Activated CD4-positive, alpha-beta memory T cell treated with anti-CD3 and anti-CD28 coated beads for 36 hours (primary cell): ENCODE measurements at regions not wholly inside any gene's neighbourhood (a gene's known extent, or its start where the extent isn't known, plus 50 kb on each side); places are given as distances from the start of the nearest gene placed in this dataset.

Experiments used
- CTCF ChIA-PET: fragments of 350-600 bp; sonication (Branson Sonifier 250); formaldehyde crosslinking; loops from one replicate; lab custom pipeline; 2021; ENCODE audit warnings: antibody characterized with exemption, inconsistent platforms; lab: Charles Lee
- POLR2A ChIA-PET: fragments of 350-600 bp; sonication (Branson Sonifier 250); formaldehyde crosslinking; loops from one replicate; lab custom pipeline; 2021; ENCODE audit warnings: antibody characterized with exemption; lab: Charles Lee
- DNase-seq: peaks from one replicate; pipeline ENCODE4 v3.0.0-alpha.2; 2020
- H3K27ac Mint-ChIP-seq: one replicate; pipeline ENCODE4 v1.8.0; 2021; ENCODE audit warnings: mixed read lengths
- H3K27me3 Mint-ChIP-seq: one replicate; pipeline ENCODE4 v1.8.0; 2021; ENCODE audit warnings: mixed read lengths
- H3K36me3 Mint-ChIP-seq: one replicate; pipeline ENCODE4 v1.8.0; 2021; ENCODE audit warnings: mixed read lengths
- H3K4me1 Mint-ChIP-seq: one replicate; pipeline ENCODE4 v1.8.0; 2021; ENCODE audit warnings: low read depth, mixed read lengths
- H3K4me3 Mint-ChIP-seq: one replicate; pipeline ENCODE4 v1.8.0; 2021; ENCODE audit warnings: mild to moderate bottlenecking, mixed read lengths
- H3K9me3 Mint-ChIP-seq: one replicate; pipeline ENCODE4 v1.8.0; 2021; ENCODE audit warnings: mixed read lengths
- intact Hi-C: fragments of 100-400 bp; cut with micrococcal nuclease; formaldehyde crosslinking; loops from one replicate; pipeline ENCODE4 v1.15.1; 2023

- intact Hi-C loops = loop anchor here (1.0 to 10.0 kb wide), 4 partner anchors 33 to 619 kb away; no protein-coding TSS in a partner anchor
- POLR2A ChIA-PET = no interaction called here
Measured at GRCh38 chr10:4033341-4033896, 248.4 kb upstream of the KLF6 start.

GRCh38 chr10:4029866-4030265, 244.9 kb upstream of the KLF6 start:
- no peaks in the 10 kb centered on the region for H3K9me3 Mint-ChIP-seq
- peaks cover 26% of the 10 kb centered on the region for H3K4me1 Mint-ChIP-seq
- DNase-seq = no peak
- peak overlapping the region; percentile 13 for H3K27ac Mint-ChIP-seq
- no peaks in the 10 kb centered on the region for H3K36me3 Mint-ChIP-seq
- H3K4me3 Mint-ChIP-seq = no peak overlapping the region
- POLR2A ChIA-PET = no interaction called here
- H3K27me3 Mint-ChIP-seq = no peaks in the 10 kb centered on the region
- CTCF ChIA-PET = no interaction called here
- intact Hi-C loops = loop anchor here (10.0 kb wide), 1 partner anchor 215 kb away; no protein-coding TSS in a partner anchor

More at GRCh38 chr10:4033341-4033896, 248.4 kb upstream of the KLF6 start:
- Mint-ChIP-seq H3K27me3 (no peaks in the 10 kb centered on the region), H3K9me3 (no peaks in the 10 kb centered on the region), H3K4me3 (no peak overlapping the region), H3K27ac (peak overlapping the region; percentile 6), H3K36me3 (no peaks in the 10 kb centered on the region), H3K4me1 (peaks cover 33% of the 10 kb centered on the region)
- CTCF ChIA-PET = no interaction called here
- peak; percentile 33 for DNase-seq

GRCh38 chr10:4028854-4029583, 244.0 kb upstream of the KLF6 start:
- H3K4me3 Mint-ChIP-seq = no peak overlapping the region
- ChIA-PET CTCF (no interaction called here), POLR2A (no interaction called here)
- H3K9me3 Mint-ChIP-seq = no peaks in the 10 kb centered on the region
- no peaks in the 10 kb centered on the region for H3K36me3 Mint-ChIP-seq
- DNase-seq = no peak
- H3K27me3 Mint-ChIP-seq = no peaks in the 10 kb centered on the region
- intact Hi-C loops = no loop called here
- peaks cover 17% of the 10 kb centered on the region for H3K4me1 Mint-ChIP-seq
- H3K27ac Mint-ChIP-seq = no peak overlapping the region

GRCh38 chr10:4028027-4028471, 243.0 kb upstream of the KLF6 start:
- H3K27ac Mint-ChIP-seq = no peak overlapping the region
- H3K36me3 Mint-ChIP-seq = no peaks in the 10 kb centered on the region
- ChIA-PET CTCF (no interaction called here), POLR2A (no interaction called here)
- no peaks in the 10 kb centered on the region for H3K27me3 Mint-ChIP-seq
- DNase-seq = peak; percentile 14
- no peak overlapping the region for H3K4me3 Mint-ChIP-seq
- no peaks in the 10 kb centered on the region for H3K9me3 Mint-ChIP-seq
- peaks cover 7% of the 10 kb centered on the region for H3K4me1 Mint-ChIP-seq
- intact Hi-C loops = no loop called here

- Mint-ChIP-seq H3K4me3 (no peak overlapping the region), H3K27ac (no peak overlapping the region), H3K36me3 (no peaks in the 10 kb centered on the region), H3K9me3 (no peaks in the 10 kb centered on the region), H3K27me3 (no peaks in the 10 kb centered on the region), H3K4me1 (no peaks in the 10 kb centered on the region)
- ChIA-PET CTCF (no interaction called here), POLR2A (no interaction called here)
- intact Hi-C loops = no loop called here
- no peak for DNase-seq
Measured at GRCh38 chr10:4025339-4025738, 240.3 kb upstream of the KLF6 start.

GRCh38 chr10:4024516-4025245, 239.7 kb upstream of the KLF6 start:
- DNase-seq = no peak
- no peak overlapping the region for H3K4me3 Mint-ChIP-seq
- no peaks in the 10 kb centered on the region for H3K9me3 Mint-ChIP-seq
- POLR2A ChIA-PET = no interaction called here
- CTCF ChIA-PET = no interaction called here
- H3K4me1 Mint-ChIP-seq = no peaks in the 10 kb centered on the region
- H3K27me3 Mint-ChIP-seq = no peaks in the 10 kb centered on the region
- intact Hi-C loops = no loop called here
- no peak overlapping the region for H3K27ac Mint-ChIP-seq
- H3K36me3 Mint-ChIP-seq = no peaks in the 10 kb centered on the region

GRCh38 chr10:4024027-4024426, 239.0 kb upstream of the KLF6 start:
- Mint-ChIP-seq H3K4me3 (no peak overlapping the region), H3K27ac (no peak overlapping the region), H3K36me3 (no peaks in the 10 kb centered on the region), H3K27me3 (no peaks in the 10 kb centered on the region), H3K4me1 (no peaks in the 10 kb centered on the region), H3K9me3 (no peaks in the 10 kb centered on the region)
- CTCF ChIA-PET = no interaction called here
- intact Hi-C loops = no loop called here
- no peak for DNase-seq
- POLR2A ChIA-PET = no interaction called here

GRCh38 chr10:4022473-4022872, 237.5 kb upstream of the KLF6 start:
- intact Hi-C loops = no loop called here
- ChIA-PET CTCF (no interaction called here), POLR2A (no interaction called here)
- no peaks in the 10 kb centered on the region for H3K36me3 Mint-ChIP-seq
- no peak overlapping the region for H3K27ac Mint-ChIP-seq
- H3K9me3 Mint-ChIP-seq = no peaks in the 10 kb centered on the region
- H3K27me3 Mint-ChIP-seq = no peaks in the 10 kb centered on the region
- H3K4me1 Mint-ChIP-seq = peaks cover 7% of the 10 kb centered on the region
- no peak overlapping the region for H3K4me3 Mint-ChIP-seq
- no peak for DNase-seq

GRCh38 chr10:4020631-4021030, 235.6 kb upstream of the KLF6 start:
- Mint-ChIP-seq H3K27ac (no peak overlapping the region), H3K4me1 (peaks cover 7% of the 10 kb centered on the region), H3K36me3 (no peaks in the 10 kb centered on the region), H3K9me3 (no peaks in the 10 kb centered on the region), H3K27me3 (no peaks in the 10 kb centered on the region), H3K4me3 (no peak overlapping the region)
- intact Hi-C loops = no loop called here
- POLR2A ChIA-PET = no interaction called here
- CTCF ChIA-PET = no interaction called here
- no peak for DNase-seq

GRCh38 chr10:4018054-4018511, 233.1 kb upstream of the KLF6 start:
- no peak overlapping the region for H3K4me3 Mint-ChIP-seq
- H3K9me3 Mint-ChIP-seq = no peaks in the 10 kb centered on the region
- H3K27me3 Mint-ChIP-seq = no peaks in the 10 kb centered on the region
- intact Hi-C loops = no loop called here
- POLR2A ChIA-PET = no interaction called here
- no peaks in the 10 kb centered on the region for H3K36me3 Mint-ChIP-seq
- H3K27ac Mint-ChIP-seq = no peak overlapping the region
- peak; percentile 22 for DNase-seq
- H3K4me1 Mint-ChIP-seq = peaks cover 18% of the 10 kb centered on the region
- CTCF ChIA-PET = no interaction called here

- POLR2A ChIA-PET = no interaction called here
- Mint-ChIP-seq H3K27me3 (no peaks in the 10 kb centered on the region), H3K4me3 (no peak overlapping the region), H3K27ac (no peak overlapping the region), H3K9me3 (no peaks in the 10 kb centered on the region), H3K4me1 (peaks cover 22% of the 10 kb centered on the region), H3K36me3 (no peaks in the 10 kb centered on the region)
- DNase-seq = no peak
- CTCF ChIA-PET = no interaction called here
- intact Hi-C loops = no loop called here
Measured at GRCh38 chr10:4017336-4017735, 232.3 kb upstream of the KLF6 start.

- Mint-ChIP-seq H3K27me3 (no peaks in the 10 kb centered on the region), H3K36me3 (no peaks in the 10 kb centered on the region), H3K9me3 (no peaks in the 10 kb centered on the region), H3K4me3 (no peak overlapping the region), H3K27ac (no peak overlapping the region), H3K4me1 (peaks cover 22% of the 10 kb centered on the region)
- intact Hi-C loops = no loop called here
- ChIA-PET POLR2A (no interaction called here), CTCF (no interaction called here)
- no peak for DNase-seq
Measured at GRCh38 chr10:4016214-4016740, 231.3 kb upstream of the KLF6 start.
